ENCODE measurements at regions not wholly inside any gene's neighbourhood (a gene's known extent, or its start where the extent isn't known, plus 50 kb on each side); places are given as distances from the start of the nearest gene placed in this dataset.

- H3K27me3 ChIP-seq: peaks cover 6% of the 10 kb centered on the region
- H3K9me3 ChIP-seq: no peaks in the 10 kb centered on the region
- no peak for DNase-seq (ENCODE audit: low spot score in 2 of 2)
- H3K36me3 ChIP-seq: no peaks in the 10 kb centered on the region
- H3K4me3 ChIP-seq: no peak overlapping the region
- H3K4me1 ChIP-seq: peaks cover 12% of the 10 kb centered on the region
- WGBS: 40% methylated on average over 2 of the region's 2 CpGs
- TF ChIP-seq EP300 (IDR thresholded peaks at IDR 0.05) (no peak), POLR2A (IDR thresholded peaks at IDR 0.05) (no peak), POLR2AphosphoS5 (IDR thresholded peaks at IDR 0.05) (no peak), CTCF (IDR thresholded peaks at IDR 0.05) (no peak)
- no peak overlapping the region for H3K27ac ChIP-seq
Observed at GRCh38 chr1:34425785-34426184, 249.1 kb downstream of the C1orf94 start.

GRCh38 chr1:34426325-34426896 lies 249.7 kb downstream of the C1orf94 start:
- H3K4me3 ChIP-seq: no peak overlapping the region
- no peak for DNase-seq (ENCODE audit: low spot score in 2 of 2)
- TF ChIP-seq POLR2AphosphoS5 (IDR thresholded peaks at IDR 0.05) (no peak), CTCF (IDR thresholded peaks at IDR 0.05) (no peak), EP300 (IDR thresholded peaks at IDR 0.05) (no peak), POLR2A (IDR thresholded peaks at IDR 0.05) (no peak)

GRCh38 chr1:34427170-34427569 lies 250.5 kb downstream of the C1orf94 start:
- H3K27ac ChIP-seq: no peak overlapping the region
- no CpG with 5 or more reads among the region's 4 CpGs for WGBS
- H3K4me3 ChIP-seq: no peak overlapping the region
- H3K9me3 ChIP-seq: no peaks in the 10 kb centered on the region
- peaks cover 6% of the 10 kb centered on the region for H3K27me3 ChIP-seq
- H3K36me3 ChIP-seq: no peaks in the 10 kb centered on the region
- TF ChIP-seq POLR2A (IDR thresholded peaks at IDR 0.05) (no peak), CTCF (IDR thresholded peaks at IDR 0.05) (no peak), EP300 (IDR thresholded peaks at IDR 0.05) (no peak), POLR2AphosphoS5 (IDR thresholded peaks at IDR 0.05) (no peak)
- peaks cover 12% of the 10 kb centered on the region for H3K4me1 ChIP-seq
- DNase-seq (ENCODE audit: low spot score in 2 of 2): no peak

More at GRCh38 chr1:34426325-34426896, 249.7 kb downstream of the C1orf94 start:
- Histone ChIP-seq H3K9me3 (no peaks in the 10 kb centered on the region), H3K27me3 (peaks cover 6% of the 10 kb centered on the region), H3K4me1 (peaks cover 12% of the 10 kb centered on the region), H3K27ac (no peak overlapping the region), H3K36me3 (no peaks in the 10 kb centered on the region)

GRCh38 chr1:34433099-34433498 lies 256.4 kb downstream of the C1orf94 start:
- Histone ChIP-seq H3K9me3 (no peaks in the 10 kb centered on the region), H3K36me3 (no peaks in the 10 kb centered on the region), H3K27me3 (peaks cover 6% of the 10 kb centered on the region), H3K4me1 (no peaks in the 10 kb centered on the region), H3K4me3 (no peak overlapping the region), H3K27ac (no peak overlapping the region)
- TF ChIP-seq POLR2AphosphoS5 (IDR thresholded peaks at IDR 0.05) (no peak), EP300 (IDR thresholded peaks at IDR 0.05) (no peak), POLR2A (IDR thresholded peaks at IDR 0.05) (no peak), CTCF (IDR thresholded peaks at IDR 0.05) (no peak)
- DNase-seq (ENCODE audit: low spot score in 2 of 2): no peak
- 87% methylated on average over 5 of the region's 5 CpGs for WGBS

GRCh38 chr1:34436836-34437235 lies 260.1 kb downstream of the C1orf94 start:
- DNase-seq (ENCODE audit: low spot score in 2 of 2): no peak
- 83% methylated on average over 3 of the region's 3 CpGs for WGBS

More at GRCh38 chr1:34436836-34437235, 260.1 kb downstream of the C1orf94 start:
- no peak overlapping the region for H3K27ac ChIP-seq
- H3K36me3 ChIP-seq: no peaks in the 10 kb centered on the region
- H3K9me3 ChIP-seq: no peaks in the 10 kb centered on the region
- no peaks in the 10 kb centered on the region for H3K4me1 ChIP-seq
- no peak overlapping the region for H3K4me3 ChIP-seq
- peaks cover 18% of the 10 kb centered on the region for H3K27me3 ChIP-seq
- no peak for TF ChIP-seq POLR2AphosphoS5 (IDR thresholded peaks at IDR 0.05)
- no peak for TF ChIP-seq EP300 (IDR thresholded peaks at IDR 0.05)
- TF ChIP-seq CTCF (IDR thresholded peaks at IDR 0.05): no peak
- TF ChIP-seq POLR2A (IDR thresholded peaks at IDR 0.05): no peak
